GM10248 (cell line): ENCODE measurements at regions not wholly inside any gene's neighbourhood (a gene's known extent, or its start where the extent isn't known, plus 50 kb on each side); places are given as distances from the start of the nearest gene placed in this dataset.

ENCODE experiments used
- CTCF ChIA-PET: fragments of 300-600 bp; sonication (Branson Sonifier 250); formaldehyde crosslinking; extraction: SDS; loops from one replicate; lab custom pipeline; 2021; ENCODE audit warnings: antibody characterized with exemption; lab: Yijun Ruan, JAX
- POLR2A ChIA-PET: fragments of 350-650 bp; sonication (Branson Sonifier 250); formaldehyde crosslinking; extraction: SDS; loops from one replicate; lab custom pipeline; 2020; ENCODE audit warnings: antibody characterized with exemption; lab: Yijun Ruan, JAX
- DNase-seq: peaks from one replicate; pipeline ENCODE4 v3.0.0; 2012; ENCODE audit errors: extremely low spot score
- TF ChIP-seq, protein P1 (sequence below): IDR thresholded peaks from 2 replicates; pipeline ENCODE4 v1.5.1; 2012; ENCODE audit warnings: mild to moderate bottlenecking, low read depth; ENCODE audit errors: extremely low read depth, missing control alignments, control extremely low read depth

DNA sequence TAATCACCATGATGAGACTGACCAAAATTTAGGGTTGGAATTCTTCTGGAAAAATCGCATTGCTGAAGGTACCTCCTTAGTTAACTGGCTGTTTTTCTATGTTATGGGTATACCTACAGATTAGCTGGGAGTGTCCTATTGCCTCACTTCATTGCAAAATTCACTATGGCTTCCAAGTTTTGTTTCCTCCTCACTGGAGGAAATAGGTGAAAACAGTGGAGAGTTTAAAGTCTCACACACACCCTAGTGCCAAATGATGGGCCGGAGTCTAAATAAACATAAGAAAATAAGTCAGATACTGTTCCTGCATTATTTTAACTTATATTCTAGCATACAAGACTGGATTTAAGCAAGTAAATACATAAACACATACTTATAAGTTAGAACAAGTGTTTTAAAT, 98.2 kb downstream of the AHR start:
- TF ChIP-seq, protein P1, sequence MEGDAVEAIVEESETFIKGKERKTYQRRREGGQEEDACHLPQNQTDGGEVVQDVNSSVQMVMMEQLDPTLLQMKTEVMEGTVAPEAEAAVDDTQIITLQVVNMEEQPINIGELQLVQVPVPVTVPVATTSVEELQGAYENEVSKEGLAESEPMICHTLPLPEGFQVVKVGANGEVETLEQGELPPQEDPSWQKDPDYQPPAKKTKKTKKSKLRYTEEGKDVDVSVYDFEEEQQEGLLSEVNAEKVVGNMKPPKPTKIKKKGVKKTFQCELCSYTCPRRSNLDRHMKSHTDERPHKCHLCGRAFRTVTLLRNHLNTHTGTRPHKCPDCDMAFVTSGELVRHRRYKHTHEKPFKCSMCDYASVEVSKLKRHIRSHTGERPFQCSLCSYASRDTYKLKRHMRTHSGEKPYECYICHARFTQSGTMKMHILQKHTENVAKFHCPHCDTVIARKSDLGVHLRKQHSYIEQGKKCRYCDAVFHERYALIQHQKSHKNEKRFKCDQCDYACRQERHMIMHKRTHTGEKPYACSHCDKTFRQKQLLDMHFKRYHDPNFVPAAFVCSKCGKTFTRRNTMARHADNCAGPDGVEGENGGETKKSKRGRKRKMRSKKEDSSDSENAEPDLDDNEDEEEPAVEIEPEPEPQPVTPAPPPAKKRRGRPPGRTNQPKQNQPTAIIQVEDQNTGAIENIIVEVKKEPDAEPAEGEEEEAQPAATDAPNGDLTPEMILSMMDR, result no peak
- DNase-seq, result no peak
- POLR2A ChIA-PET, result no interaction called here
- CTCF ChIA-PET, result interaction anchor here (1.1 kb wide), 1 partner anchor 11 kb away, joined by 3 read pairs; no protein-coding TSS in a partner anchor

DNA sequence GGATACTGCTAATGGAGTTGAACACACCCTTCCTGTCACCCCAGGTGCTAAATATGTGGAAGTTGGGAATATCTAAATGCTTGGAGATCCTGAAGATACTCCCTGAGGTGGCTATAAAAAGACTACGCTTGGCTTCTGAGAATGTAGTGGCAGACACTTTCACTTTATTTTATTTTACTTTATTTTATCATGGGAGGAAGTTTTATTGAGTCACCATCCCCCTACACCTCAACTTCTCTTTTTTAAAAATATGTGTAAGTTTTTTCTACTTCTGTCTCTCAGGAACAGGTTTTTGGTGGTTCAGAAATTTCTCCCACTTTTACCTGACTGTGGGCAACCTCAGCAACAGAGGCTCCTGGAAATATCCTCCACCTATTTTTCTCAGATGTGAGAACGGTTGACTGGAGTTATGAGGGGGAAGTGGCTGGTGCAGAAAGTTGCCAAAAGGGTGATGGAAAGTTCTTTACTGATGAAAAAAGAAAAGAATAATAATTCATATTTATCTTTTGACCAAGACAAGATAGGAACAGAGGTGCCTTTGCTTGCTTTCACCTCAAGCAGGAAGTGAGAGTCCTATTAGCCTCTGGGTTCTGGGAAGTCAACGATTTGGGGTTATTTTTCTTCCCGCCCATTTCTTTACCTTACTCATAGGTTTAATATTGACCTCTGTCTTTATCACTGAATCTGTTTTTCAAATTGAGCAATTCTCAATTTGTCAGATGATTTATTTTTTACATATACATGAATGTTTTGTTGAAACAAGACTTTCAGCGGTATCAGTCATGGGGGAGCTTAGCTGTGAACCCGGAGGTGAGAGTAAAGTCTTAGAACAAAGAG, 103.6 kb downstream of the AHR start:
- peak; percentile 35 for DNase-seq
- TF ChIP-seq, protein P1, result no peak
- ChIA-PET POLR2A (interaction anchor here (1.0 kb wide), 1 partner anchor 104 kb away, joined by 3 read pairs; the partner anchor contains the start of gene AHR), CTCF (interaction anchor here (0.7 to 1.5 kb wide), 11 partner anchors 8 to 130 kb away, joined by 3 to 5 read pairs (median 3); no protein-coding TSS in a partner anchor)

DNA sequence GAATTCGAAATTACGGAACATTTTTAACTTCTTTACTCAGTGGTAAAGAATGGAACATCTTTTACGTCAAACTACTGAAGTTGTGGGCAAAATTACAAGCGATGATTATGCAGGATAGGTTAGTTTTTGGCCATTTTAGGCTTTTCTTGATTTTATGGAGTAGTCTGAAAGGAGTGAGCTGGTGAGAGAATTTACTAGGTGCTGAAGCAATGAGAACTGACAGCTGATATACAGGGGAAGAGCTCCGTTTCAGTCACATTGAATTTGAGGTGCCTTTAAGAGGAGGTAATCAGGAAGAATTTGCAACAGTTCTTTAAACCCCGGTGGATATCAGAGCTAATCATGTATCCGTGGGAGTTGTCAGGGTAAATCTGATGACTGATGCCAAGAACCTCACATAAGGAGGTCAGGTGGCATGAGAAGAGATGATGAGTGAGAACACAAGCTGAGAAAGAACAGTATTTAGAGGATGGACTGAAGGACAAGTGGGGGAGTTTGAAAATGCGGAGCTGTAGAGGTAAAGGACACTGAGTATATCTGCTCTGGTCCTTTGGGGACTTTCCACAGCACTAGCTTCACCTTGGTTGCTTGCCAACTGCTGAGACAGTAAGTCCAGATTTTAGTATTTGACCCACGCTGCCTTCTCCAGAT, 104.3 kb downstream of the AHR start:
- ChIA-PET POLR2A (interaction anchor here (0.7 to 1.0 kb wide), 2 partner anchors 13 to 104 kb away, joined by 3 read pairs; partner anchors contain the start of gene AHR), CTCF (interaction anchor here (0.7 to 1.7 kb wide), 16 partner anchors 9 to 420 kb away, joined by 3 to 5 read pairs (median 3); no protein-coding TSS in a partner anchor)
- TF ChIP-seq, protein P1, result no peak
- peak; percentile 41 for DNase-seq

DNA sequence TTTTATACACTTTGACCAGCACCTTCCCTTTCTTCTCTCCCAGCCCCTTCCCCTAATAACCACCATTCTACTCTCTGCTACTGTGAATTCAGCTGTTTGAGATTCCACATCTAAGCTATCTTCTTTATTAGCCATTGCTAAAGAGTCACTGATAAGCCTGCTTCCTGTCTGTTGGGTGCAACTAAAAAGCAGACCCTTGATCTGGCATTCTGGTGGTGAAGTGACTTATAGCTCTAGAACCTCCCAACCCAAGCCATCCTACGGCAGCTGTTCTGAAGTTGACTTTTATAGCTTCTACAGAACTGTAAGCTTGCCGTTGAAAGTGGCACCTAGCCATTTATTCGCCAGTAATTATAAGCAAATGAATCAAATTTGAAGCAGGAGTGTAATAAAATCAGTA, 105.6 kb downstream of the AHR start:
- ChIA-PET POLR2A (interaction anchor here (0.5 kb wide), 1 partner anchor 245 kb away, joined by 3 read pairs; no protein-coding TSS in a partner anchor), CTCF (interaction anchor here (1.0 to 2.3 kb wide), 8 partner anchors 8 to 108 kb away, joined by 3 to 6 read pairs (median 3); no protein-coding TSS in a partner anchor)
- TF ChIP-seq, protein P1, result no peak
- no peak for DNase-seq

DNA sequence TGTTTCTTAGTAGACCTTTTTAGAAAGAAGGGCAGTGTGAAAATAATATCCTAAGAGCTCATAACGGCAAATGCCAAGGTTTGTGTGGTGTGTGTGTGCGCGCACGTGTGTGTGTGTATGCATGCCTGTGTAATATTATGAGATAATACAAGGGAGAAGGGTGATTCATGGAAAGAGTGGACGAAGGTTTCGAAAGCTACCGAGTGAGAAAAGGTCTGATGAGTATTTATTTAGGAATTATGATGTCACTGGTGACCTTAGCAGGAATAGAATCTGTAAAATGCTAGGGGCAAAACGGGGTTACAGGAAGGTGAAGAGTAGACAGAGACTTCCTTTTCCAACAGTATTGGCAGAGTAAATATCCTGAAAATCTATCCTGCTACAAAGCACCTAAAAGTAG, 107.3 kb downstream of the AHR start:
- POLR2A ChIA-PET, result no interaction called here
- no peak for DNase-seq
- TF ChIP-seq, protein P1, result no peak
- CTCF ChIA-PET, result interaction anchor here (1.2 to 2.3 kb wide), 3 partner anchors 16 to 103 kb away, joined by 3 to 6 read pairs (median 4); no protein-coding TSS in a partner anchor

DNA sequence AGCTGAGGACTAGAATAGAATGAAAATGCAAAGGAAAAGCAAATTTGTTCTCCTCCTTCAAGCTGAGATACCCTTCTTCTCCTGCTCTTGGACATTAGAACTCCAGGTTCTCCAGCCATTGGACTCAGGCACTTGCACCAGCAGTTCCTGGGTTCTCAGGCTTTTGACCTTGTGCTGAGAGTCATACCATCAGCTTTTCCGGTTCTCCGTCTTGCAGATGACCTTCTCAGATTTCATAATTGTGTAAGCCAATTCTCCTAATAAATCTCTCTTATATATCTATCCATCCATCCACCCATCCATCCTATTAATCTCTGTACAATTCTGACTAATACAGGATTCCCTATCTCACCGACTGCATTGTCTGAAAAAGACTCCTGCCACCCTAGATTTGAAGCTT, 108.3 kb downstream of the AHR start:
- ChIA-PET POLR2A (no interaction called here), CTCF (interaction anchor here (1.4 kb wide), 2 partner anchors 17 to 22 kb away, joined by 4 read pairs; no protein-coding TSS in a partner anchor)
- TF ChIP-seq, protein P1, result no peak
- no peak for DNase-seq
